ENCODE measurements at regions not wholly inside any gene's neighbourhood (a gene's known extent, or its start where the extent isn't known, plus 50 kb on each side); places are given as distances from the start of the nearest gene placed in this dataset.
A peak's percentile ranks its signal among the peaks of the same experiment; 100 is the strongest.

- DNase-seq = no peak
These were observed 612.6 kb downstream of the GALR1 start for GRCh38 chr18:77862066-77862757.

GRCh38 chr18:77865853-77866252 is 616.2 kb downstream of the GALR1 start:
- no peak for DNase-seq

- no peak for DNase-seq
These were observed 616.7 kb downstream of the GALR1 start for GRCh38 chr18:77866351-77866750.

GRCh38 chr18:77870199-77870598 is 620.6 kb downstream of the GALR1 start:
- no peak for DNase-seq

DNA sequence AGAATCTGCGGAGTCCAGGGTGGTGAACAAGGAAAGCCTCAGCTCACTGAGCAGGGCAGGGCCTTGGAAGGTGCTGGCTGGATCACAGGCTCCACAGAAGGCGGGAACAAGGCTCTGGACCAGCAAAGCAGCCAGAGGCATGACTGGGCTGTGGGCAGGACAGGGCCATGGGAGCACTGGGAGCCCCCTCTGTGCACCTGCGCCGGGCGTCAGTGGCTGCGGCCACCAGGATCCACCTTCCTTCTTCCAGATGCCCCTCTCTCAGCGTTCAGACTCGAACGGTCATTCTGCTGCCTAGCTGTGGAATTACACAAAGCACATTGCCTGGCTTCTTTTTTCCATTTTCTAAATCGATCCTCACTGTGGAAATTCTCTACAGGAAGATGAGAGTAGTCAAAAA is 621.2 kb downstream of the GALR1 start:
- no peak for DNase-seq

DNA sequence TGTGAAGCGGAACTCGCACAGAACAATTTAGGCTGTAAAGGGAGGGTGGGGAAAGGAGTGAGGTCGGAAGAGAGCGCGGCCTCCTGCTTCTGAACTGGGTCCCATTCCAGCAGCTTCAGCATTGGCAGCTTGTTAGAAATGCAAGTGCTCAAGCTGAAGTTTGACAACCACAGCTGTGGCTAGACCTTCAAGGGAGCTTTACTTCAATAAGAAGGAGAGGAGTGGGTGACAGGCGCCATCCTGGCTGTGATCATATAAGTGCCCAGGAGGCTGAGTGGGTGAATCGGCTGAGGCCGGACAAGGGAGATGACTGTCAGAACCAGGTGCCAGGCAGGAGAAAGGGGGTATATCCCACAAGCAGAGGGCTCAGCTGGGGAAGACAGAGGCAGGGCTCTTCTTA is 622.5 kb downstream of the GALR1 start:
- no peak for DNase-seq

- no peak for DNase-seq
These were observed 626.7 kb downstream of the GALR1 start for GRCh38 chr18:77876319-77876865.

GRCh38 chr18:77879829-77880228 is 630.2 kb downstream of the GALR1 start:
- no peak for DNase-seq

- no peak for DNase-seq
These were observed 634.8 kb downstream of the GALR1 start for GRCh38 chr18:77884454-77884853.

DNA sequence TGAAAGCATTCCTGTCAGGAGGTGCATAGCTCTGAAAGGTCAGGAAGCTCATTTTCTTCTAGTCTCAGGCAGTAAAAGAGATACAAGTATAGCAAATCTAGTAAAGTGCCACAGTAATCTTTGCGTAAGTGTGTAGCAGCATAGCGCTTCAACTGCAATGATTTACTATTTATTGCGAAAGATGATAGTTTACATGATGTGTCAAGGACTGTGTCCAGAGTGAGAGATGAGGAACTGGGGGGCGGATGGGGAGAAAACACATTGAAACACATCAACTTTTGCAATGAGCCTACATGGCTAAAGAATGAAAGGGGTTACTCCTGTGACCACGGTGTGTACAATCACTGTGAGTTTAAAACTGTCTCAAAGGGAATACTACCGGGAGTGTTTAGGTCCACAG is 644.4 kb downstream of the GALR1 start:
- DNase-seq = no peak

GRCh38 chr18:77895250-77895649 is 645.6 kb downstream of the GALR1 start:
- DNase-seq = no peak

DNA sequence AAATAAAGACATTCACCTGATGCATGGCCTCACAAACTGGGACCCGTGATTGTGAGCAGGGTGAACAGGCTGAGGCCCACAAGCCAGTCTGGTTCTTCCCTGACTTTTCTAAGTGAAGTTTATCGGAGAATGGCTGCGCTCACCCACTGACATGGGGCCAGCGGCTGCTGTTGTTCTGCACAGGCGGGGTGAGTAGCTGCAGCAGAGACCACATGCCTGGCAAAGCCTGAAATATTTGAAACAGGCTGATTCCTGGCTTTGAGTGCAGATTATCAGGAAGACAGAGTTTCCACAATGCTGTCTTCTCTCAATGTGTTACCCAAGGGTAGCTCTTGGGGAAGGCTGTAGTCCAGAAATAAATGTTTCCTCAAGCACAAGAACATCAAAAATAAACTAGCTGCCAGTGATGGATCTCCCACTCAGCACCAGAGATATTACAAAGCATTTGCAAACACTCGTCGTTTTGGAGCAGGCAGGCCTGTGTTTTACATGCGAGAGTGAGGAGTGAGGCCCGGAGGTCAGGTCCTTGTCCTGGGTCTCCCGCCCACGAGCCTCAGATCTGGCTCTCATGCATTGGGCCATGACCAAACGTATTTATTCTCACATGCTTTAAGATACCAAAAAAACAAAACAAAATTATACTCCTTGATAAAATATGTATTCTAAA is 647.1 kb downstream of the GALR1 start:
- no peak for DNase-seq

DNA sequence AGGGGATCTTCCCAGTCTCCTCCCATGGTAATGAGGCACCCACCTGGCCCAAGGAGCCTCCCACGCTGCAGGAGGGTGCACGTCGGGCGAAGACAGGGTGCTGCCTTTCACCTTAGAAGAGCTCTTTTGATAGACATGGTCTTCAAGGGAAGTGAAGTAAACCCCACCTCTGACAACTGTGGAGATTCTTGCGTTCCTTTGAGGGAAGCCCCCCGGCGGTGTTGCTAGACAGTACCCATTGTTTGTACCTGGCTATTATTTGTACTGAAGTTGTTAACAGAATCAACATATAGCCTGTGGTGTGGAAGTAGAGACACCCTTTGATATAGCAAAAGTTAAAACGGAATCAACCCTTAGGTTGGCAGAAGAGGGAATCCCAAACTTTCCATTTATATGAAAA is 648.0 kb downstream of the GALR1 start:
- DNase-seq = no peak

- peak; percentile 20 to 60 (median 32) for DNase-seq
These were observed 650.5 kb downstream of the GALR1 start for GRCh38 chr18:77899972-77900754.

GRCh38 chr18:77905011-77905410 is 655.4 kb downstream of the GALR1 start:
- no peak for DNase-seq

DNA sequence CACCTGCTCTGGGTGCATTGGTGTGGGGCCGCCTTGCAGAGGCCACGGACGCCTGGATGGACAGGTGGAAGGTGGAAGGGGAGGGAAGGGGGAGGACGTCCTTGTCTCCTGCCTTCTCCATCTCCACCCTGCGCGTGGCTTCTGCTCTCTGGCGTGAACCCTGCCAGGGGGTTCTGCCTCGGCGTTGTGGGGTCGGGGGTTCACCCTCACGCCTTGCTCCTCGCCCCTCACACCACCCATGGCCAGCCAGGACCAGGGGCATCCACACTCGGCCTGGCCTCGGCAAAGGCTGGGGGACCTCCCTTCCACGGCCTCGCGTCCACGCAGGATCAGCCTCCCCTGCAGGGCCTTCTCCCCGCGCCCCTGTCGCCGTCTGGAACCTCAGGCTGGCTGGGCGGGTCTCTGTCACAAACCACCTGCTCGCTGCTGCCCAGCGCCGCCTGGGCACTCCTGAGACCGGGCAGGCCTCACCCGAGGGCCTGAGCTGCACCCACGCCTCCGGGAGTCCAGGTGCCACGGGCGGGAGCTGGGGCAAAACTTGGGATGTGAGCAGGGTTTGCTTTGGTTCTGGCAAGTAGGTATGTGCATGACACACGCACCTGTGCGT is 655.9 kb downstream of the GALR1 start:
- no peak for DNase-seq

DNA sequence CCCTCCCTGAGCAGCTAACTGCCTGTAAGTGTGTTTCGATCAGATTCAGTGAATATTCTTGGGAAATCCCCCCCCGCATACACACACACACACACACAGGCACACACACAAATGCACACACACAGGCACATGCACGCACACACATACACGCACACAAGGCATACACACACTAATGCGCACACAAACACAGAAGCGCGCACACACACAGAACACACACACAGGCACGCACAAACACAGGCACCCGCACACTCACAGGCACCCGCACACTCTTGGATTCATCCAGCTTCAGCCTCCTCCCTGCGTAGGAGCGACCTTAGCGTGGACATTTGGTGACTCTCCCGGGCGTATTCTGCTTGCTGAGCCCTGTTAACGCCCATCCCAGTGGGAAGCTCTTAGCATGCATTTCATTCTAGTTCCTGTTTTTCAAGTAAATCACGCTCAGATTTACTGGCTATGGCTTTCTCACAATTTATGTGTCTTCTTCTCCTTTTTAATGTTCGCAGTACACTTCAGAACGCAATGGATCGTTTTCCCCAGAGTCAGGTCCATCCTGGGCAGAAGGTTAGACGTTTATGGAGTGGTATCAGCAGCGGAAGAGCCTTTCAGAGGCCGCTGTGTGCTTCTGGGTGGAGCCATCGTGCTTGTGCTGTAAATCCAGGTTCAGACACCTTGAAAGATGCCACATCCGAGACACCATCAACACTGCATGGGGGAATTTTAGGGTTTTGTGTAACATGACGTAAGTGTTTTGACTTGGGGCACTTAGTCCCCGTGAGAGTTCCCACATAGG is 656.6 kb downstream of the GALR1 start:
- no peak for DNase-seq

DNA sequence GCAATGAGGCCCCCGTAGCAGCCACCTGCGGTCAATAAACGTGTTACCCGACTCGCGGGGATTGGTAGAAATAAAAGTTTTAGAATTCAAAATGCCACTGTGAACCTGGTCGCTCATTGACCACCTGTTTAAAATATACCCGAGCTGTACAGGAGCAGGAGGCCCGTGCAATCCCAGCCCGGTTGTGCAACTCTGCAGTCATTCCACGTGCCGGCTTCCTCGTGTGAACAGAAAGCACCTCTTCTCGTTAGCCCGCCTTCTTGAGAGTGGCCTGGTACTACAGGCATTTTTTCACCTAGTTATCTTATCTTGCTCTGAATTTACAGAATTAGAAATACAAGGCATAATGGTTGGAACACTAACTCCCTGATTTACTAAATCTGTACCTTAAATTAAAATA is 660.7 kb downstream of the GALR1 start:
- no peak for DNase-seq

GRCh38 chr18:77911971-77912605 is 662.4 kb downstream of the GALR1 start:
- no peak for DNase-seq

DNA sequence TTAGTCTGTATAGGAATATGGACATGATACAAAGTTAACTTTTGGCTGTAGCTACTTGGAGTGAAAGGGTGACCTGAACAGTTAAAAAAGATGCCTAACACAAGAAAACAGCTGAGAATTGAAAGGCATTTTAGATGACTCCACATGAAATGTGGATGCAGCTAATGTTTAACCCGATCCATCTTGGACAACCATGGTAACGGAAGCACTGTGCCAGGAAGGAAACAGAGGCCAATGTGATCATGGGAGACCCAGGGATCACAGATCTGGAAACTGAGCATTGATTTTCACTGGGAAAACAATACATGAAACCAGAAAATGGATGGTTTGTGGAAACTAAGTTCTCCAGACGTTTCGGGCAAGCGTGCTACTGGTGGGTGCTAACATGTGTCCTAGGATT is 669.1 kb downstream of the GALR1 start:
- DNase-seq = no peak

DNA sequence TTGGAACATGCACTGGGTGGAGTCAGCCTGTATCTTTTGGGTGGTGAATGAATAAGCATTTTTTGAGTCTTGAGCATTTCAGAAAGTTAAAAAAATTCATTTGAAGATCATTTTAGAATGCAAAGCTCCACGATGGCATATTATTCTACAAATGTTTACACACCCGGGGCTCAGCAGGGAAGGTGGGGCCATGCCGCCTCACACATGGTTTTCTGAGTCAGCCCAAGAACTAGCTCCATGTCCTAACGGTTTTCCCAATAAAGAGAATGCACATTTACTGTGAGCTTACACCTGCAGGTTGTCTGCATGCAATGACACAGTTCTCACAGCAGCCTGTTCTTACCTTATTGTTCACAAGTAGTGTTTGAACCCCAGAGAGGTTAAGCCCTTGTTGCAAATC is 670.3 kb downstream of the GALR1 start:
- DNase-seq = no peak

DNA sequence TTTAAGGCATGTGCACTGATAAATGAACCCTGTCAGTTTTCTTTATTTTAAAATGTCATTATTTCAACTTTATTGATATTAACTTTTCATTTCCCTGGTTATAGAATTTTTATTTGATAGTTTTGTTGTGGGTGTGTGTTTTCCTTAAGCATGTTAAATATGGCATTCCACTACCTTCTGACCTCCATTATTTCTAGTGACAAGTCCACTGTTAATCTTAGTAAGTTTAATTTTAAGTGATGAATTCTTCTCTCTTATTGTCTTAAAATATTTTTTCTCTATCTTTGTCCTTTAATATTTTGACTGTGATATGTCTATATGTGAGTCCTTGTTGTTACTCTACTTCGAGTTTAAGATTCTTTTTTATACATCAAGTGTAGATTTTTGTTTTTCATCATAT is 685.7 kb downstream of the GALR1 start:
- DNase-seq = no peak
